Astrocyte of the cerebellum (primary cell): ENCODE measurements at regions not wholly inside any gene's neighbourhood (a gene's known extent, or its start where the extent isn't known, plus 50 kb on each side); places are given as distances from the start of the nearest gene placed in this dataset.

ENCODE experiments used
- DNase-seq: peaks from one replicate; pipeline ENCODE4 v3.0.0-alpha.2; 2011; ENCODE audit warnings: low read depth
- H3K4me3 ChIP-seq: 2 replicates; pipeline ENCODE4 v1.5.1; 2011; ENCODE audit warnings: mild to moderate bottlenecking, low read depth, low read length, moderate library complexity
- in situ Hi-C: cut with HindIII; loops from 2 replicates; pipeline ENCODE4 v1.10.0; 2017; ENCODE audit warnings: low sequenced_read_pairs
- TF ChIP-seq, protein P1 (sequence below): IDR thresholded peaks from 2 replicates; pipeline ENCODE4 v1.5.1; 2012; ENCODE audit warnings: low read length, low read depth, moderate library complexity, mild to moderate bottlenecking; ENCODE audit errors: missing control alignments

DNA sequence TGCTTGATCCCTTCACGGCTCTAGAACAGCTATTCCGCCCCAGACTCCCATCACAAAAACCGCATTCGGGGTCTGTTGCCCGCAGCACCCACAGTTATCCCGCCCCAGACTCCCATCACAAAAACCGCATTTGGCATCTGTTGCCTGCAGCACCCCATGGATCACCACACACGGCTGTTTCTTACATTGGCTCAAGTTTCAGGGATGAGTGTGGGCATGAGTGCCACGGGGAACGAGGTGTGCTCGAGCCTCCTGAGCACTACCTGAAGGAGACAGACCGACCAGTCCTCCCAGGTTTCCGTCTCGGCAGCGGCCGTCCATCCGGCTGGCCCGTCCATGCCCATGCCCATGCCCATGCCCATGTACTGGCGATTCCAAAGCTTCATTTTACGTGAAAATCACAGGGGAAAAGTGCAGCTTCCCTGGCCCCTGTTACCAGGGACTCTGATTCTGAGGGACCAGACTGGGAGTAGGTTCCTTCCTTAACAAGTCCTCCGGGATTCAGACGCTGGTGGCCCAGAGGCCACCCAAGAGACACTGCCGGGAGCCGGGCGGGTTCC, 66.4 kb upstream of the INSIG1 start:
- DNase-seq, result no peak
- H3K4me3 ChIP-seq, result no peak overlapping the region
- in situ Hi-C loops, result no loop called here
- TF ChIP-seq, protein P1, sequence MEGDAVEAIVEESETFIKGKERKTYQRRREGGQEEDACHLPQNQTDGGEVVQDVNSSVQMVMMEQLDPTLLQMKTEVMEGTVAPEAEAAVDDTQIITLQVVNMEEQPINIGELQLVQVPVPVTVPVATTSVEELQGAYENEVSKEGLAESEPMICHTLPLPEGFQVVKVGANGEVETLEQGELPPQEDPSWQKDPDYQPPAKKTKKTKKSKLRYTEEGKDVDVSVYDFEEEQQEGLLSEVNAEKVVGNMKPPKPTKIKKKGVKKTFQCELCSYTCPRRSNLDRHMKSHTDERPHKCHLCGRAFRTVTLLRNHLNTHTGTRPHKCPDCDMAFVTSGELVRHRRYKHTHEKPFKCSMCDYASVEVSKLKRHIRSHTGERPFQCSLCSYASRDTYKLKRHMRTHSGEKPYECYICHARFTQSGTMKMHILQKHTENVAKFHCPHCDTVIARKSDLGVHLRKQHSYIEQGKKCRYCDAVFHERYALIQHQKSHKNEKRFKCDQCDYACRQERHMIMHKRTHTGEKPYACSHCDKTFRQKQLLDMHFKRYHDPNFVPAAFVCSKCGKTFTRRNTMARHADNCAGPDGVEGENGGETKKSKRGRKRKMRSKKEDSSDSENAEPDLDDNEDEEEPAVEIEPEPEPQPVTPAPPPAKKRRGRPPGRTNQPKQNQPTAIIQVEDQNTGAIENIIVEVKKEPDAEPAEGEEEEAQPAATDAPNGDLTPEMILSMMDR, result no peak

DNA sequence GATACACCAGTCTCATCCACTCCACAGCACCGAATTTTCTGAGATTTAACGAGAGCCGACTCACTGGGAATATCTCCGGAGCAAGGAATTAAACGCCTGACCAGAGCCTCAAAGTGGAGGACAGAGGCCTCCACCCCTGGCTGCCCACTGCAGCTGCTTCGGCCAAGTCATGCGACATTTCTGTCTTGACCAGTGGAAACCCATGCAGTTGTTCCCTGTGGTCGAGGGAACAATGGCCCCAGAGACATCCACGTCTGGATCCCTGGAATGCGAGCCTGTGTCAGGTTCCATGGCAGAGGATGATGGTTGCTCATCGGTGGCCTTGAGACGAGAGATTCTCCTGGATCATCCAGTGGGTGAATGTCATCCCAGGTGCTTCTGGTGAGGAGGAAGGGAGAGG, 65.7 kb upstream of the INSIG1 start:
- TF ChIP-seq, protein P1, result no peak
- in situ Hi-C loops, result no loop called here
- no peak overlapping the region for H3K4me3 ChIP-seq
- DNase-seq, result no peak

GRCh38 chr7:155232911-155233310, 64.8 kb upstream of the INSIG1 start:
- TF ChIP-seq, protein P1, result no peak
- in situ Hi-C loops, result no loop called here
- H3K4me3 ChIP-seq, result no peak overlapping the region
- no peak for DNase-seq

DNA sequence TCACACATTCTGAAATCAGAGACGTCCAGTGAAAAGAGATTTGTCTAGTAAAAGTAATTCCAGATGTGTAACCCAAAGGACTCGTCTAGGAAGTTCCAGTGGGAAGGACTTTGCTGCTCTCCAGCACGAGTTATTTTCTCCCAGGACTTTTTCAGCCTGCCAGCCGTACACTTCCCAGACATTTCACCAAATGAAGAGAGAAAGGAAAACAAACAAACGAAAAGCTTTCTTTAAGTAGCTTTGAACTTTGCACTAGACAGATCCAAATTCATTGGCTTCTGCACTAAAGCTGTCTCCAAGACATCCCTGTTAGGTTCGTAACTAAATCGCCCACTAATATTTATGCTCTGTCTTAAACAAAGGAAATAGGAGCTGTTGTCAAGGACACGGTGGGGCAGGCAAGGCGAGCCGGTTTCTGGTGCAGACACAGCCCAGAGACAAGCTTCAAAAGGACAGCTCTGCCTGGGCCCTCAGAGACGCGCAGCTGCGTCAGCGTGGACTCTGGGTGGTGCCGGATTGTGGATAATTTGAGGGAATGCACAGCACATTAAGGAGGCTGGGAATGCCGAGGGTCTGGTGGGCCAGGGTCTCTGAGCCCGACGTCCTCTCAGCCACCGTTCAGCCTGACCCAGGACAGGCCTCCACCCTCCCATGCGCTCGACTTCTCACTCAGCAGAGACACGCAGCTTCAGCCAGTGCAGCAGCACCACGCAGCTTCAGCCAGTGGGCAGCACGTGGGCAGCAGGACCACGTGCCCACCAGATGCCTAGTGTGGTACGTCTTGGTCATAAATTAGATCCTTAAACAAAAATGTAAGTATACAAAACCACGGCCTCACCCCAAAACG, 64.1 kb upstream of the INSIG1 start:
- TF ChIP-seq, protein P1, result no peak
- DNase-seq, result no peak
- H3K4me3 ChIP-seq, result no peak overlapping the region
- in situ Hi-C loops, result no loop called here

DNA sequence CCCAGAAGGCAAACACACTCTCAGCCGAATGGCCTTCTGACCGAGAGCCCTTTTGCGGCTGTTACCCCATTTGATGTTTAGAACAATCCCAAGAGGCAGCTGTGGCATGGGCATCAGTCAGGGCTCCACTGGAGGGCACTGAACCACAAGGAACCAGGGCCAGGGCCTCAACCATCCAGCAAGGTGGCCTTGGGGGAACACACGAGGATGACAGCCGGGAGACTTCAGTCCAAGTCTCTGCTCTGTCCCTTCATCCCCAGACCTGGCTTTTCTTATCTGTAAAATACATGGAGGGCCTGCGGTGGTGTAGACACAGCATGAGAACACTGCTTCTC, 63.6 kb upstream of the INSIG1 start:
- TF ChIP-seq, protein P1, result no peak
- DNase-seq, result no peak
- H3K4me3 ChIP-seq, result no peak overlapping the region
- in situ Hi-C loops, result no loop called here

DNA sequence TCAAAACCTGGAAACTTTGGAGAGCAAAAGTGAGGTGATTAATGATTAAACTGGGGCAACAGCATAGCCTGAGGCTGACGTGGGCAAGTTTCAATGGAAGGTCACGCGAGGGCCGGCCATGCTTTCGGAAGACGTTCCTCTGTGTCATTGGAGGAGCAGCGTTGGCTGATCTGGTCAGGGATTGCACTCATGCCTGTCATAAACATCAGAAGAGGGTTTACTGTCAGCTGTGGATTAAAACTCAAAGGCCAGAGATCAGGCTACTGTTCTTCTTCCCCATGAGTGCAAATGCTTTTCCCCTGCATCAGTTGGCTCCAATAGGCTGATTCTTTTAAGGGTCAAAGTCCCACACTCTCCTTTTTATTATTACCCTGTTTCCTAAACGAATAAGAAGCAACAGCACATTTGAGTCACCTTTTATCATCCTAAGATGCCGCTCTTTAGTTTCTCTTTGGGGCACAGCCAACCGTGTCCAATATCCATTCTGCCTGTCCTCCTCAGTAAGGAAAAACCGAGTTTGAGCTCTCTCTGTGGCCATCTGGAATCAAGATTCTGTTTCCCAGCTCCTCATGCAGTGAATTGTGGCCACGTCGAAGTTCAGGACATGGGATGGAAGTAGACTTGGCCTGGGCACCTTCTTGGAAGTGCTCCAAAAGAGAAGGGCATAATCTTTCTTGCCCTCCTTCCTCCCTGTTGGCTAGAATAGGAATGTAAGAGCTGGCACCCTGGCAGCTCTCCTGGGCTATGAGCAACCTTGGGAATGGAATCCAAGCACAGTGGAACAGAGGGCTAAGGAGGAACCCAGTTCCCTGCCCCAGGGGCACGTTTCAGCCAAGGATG, 62.5 kb upstream of the INSIG1 start:
- DNase-seq, result no peak
- TF ChIP-seq, protein P1, result no peak
- in situ Hi-C loops, result no loop called here
- H3K4me3 ChIP-seq, result no peak overlapping the region
